GM23338 (cell line): ENCODE measurements at regions not wholly inside any gene's neighbourhood (a gene's known extent, or its start where the extent isn't known, plus 50 kb on each side); places are given as distances from the start of the nearest gene placed in this dataset.

ENCODE experiments used
- ATAC-seq: fragments of 200-7000 bp; cut with Tn5 transposase; 3 replicates; pipeline ENCODE4 v1.9.1; 2020
- DNase-seq: peaks from one replicate; pipeline ENCODE4 v3.0.0-alpha.2; 2015; ENCODE audit warnings: low spot score
- H2AFZ ChIP-seq: fragments of 200-600 bp; sonication (generic); 2 replicates; pipeline ENCODE4 v1.8.0; 2016; ENCODE audit warnings: antibody characterized with exemption, mild to moderate bottlenecking, moderate library complexity
- H3F3A ChIP-seq: fragments of 200-600 bp; sonication (generic); replicated peaks from 2 replicates; pipeline ENCODE4 v1.8.0; 2017; ENCODE audit warnings: antibody characterized with exemption, mixed run types, low read depth
- H3K27ac ChIP-seq: fragments of 200-600 bp; sonication (generic); 2 replicates; pipeline ENCODE4 v1.6.1; 2016; ENCODE audit warnings: low read depth
- H3K27me3 ChIP-seq: fragments of 200-600 bp; sonication (generic); 2 replicates; pipeline ENCODE4 v1.8.0; 2016; ENCODE audit warnings: mild to moderate bottlenecking, mixed run types, moderate library complexity; ENCODE audit not compliant: insufficient read depth
- H3K36me3 ChIP-seq: fragments of 200-600 bp; sonication (generic); 2 replicates; pipeline ENCODE4 v1.8.0; 2016; ENCODE audit warnings: mild to moderate bottlenecking; ENCODE audit not compliant: insufficient read depth
- H3K4me1 ChIP-seq: fragments of 200-600 bp; sonication (generic); 2 replicates; pipeline ENCODE4 v1.8.0; 2016; ENCODE audit warnings: mild to moderate bottlenecking, moderate library complexity; ENCODE audit not compliant: insufficient read depth
- H3K4me2 ChIP-seq: fragments of 200-600 bp; sonication (generic); 2 replicates; pipeline ENCODE4 v1.7.1; 2017; ENCODE audit warnings: mixed run types
- H3K4me3 ChIP-seq: fragments of 200-600 bp; sonication (generic); 2 replicates; pipeline ENCODE4 v1.6.1; 2016; ENCODE audit warnings: mixed run types
- H3K79me2 ChIP-seq: fragments of 200-600 bp; sonication (generic); replicated peaks from 2 replicates; pipeline ENCODE4 v1.8.0; 2017; ENCODE audit warnings: mild to moderate bottlenecking; ENCODE audit not compliant: insufficient read depth
- H3K9me2 ChIP-seq: fragments of 200-600 bp; sonication (generic); 2 replicates; pipeline ENCODE4 v1.8.0; 2017; ENCODE audit not compliant: insufficient read depth
- H4K20me1 ChIP-seq: fragments of 200-600 bp; sonication (generic); replicated peaks from 2 replicates; pipeline ENCODE4 v1.8.0; 2017; ENCODE audit warnings: mild to moderate bottlenecking; ENCODE audit not compliant: insufficient read depth
- H3K27ac Mint-ChIP-seq: 2 replicates; pipeline ENCODE4 v1.8.0; 2020; ENCODE audit warnings: inconsistent platforms, mild to moderate bottlenecking, moderate library complexity, mixed read lengths
- H3K27me3 Mint-ChIP-seq: 3 replicates; pipeline ENCODE4 v1.8.0; 2022; ENCODE audit warnings: low read depth, mild to moderate bottlenecking, moderate library complexity, mixed read lengths, inconsistent platforms; ENCODE audit not compliant: insufficient read depth, poor library complexity
- H3K36me3 Mint-ChIP-seq: 3 replicates; pipeline ENCODE4 v1.8.0; 2021; ENCODE audit warnings: low read depth, mild to moderate bottlenecking, inconsistent platforms, moderate library complexity, mixed read lengths
- H3K4me1 Mint-ChIP-seq: 3 replicates; pipeline ENCODE4 v1.8.0; 2020; ENCODE audit warnings: mild to moderate bottlenecking, inconsistent platforms, mixed read lengths
- H3K4me3 Mint-ChIP-seq: 3 replicates; pipeline ENCODE4 v1.8.0; 2021; ENCODE audit warnings: moderate library complexity, mild to moderate bottlenecking, inconsistent platforms, mixed read lengths
- H3K9me3 Mint-ChIP-seq: 3 replicates; pipeline ENCODE4 v1.8.0; 2020; ENCODE audit warnings: moderate library complexity, mild to moderate bottlenecking, inconsistent platforms, mixed read lengths
- CREB1 ChIP-seq: fragments of 250-450 bp; sonication (Bioruptor Pico); IDR thresholded peaks from 2 replicates; pipeline ENCODE4 v1.5.0; 2020; ENCODE audit warnings: low read depth, mild to moderate bottlenecking, moderate library complexity
- ETS1 ChIP-seq: IDR thresholded peaks from 2 replicates; pipeline ENCODE4 v1.6.1; 2016; ENCODE audit warnings: antibody characterized with exemption
- EZH2phosphoT487 ChIP-seq: fragments of 200-600 bp; sonication (generic); IDR thresholded peaks from one replicate; pipeline ENCODE4 v1.8.1; 2018; ENCODE audit warnings: antibody characterized with exemption; ENCODE audit not compliant: unreplicated experiment
- JUNB ChIP-seq: IDR thresholded peaks from one replicate; pipeline ENCODE4 v1.6.1; 2016; ENCODE audit warnings: antibody characterized with exemption; ENCODE audit not compliant: unreplicated experiment
- NANOG ChIP-seq: IDR thresholded peaks from 2 replicates; pipeline ENCODE4 v1.6.1; 2016; ENCODE audit warnings: antibody characterized with exemption, borderline replicate concordance
- POLR2AphosphoS5 ChIP-seq: IDR thresholded peaks from 2 replicates; pipeline ENCODE4 v1.6.1; 2016; ENCODE audit warnings: antibody characterized with exemption, low read depth
- REST ChIP-seq: IDR thresholded peaks from one replicate; pipeline ENCODE4 v1.6.1; 2018; ENCODE audit warnings: antibody characterized with exemption; ENCODE audit not compliant: unreplicated experiment
- ZNF114 ChIP-seq: fragments of 250-450 bp; sonication (Bioruptor Pico); IDR thresholded peaks from 2 replicates; pipeline ENCODE4 v1.5.0; 2020; ENCODE audit warnings: mild to moderate bottlenecking, moderate library complexity
- ZNF331 ChIP-seq: fragments of 250-450 bp; sonication (Bioruptor Pico); IDR thresholded peaks from 2 replicates; pipeline ENCODE4 v1.5.0; 2020; ENCODE audit warnings: low read depth, mild to moderate bottlenecking, moderate library complexity
- TF ChIP-seq, protein P1 (sequence below): fragments of 250-450 bp; sonication (Bioruptor Pico); IDR thresholded peaks from 2 replicates; pipeline ENCODE4 v1.5.0; 2020; ENCODE audit warnings: mild to moderate bottlenecking, moderate library complexity
- TF ChIP-seq, protein P2 (sequence below), 2 experiments: fragments of 200-600 bp in 1 of 2; sonication (generic) in 1 of 2; conservative IDR thresholded peaks; 2 replicates each; pipeline versions ENCODE4 v1.5.1 to v1.6.1; 2016 to 2017; ENCODE audit warnings: antibody characterized with exemption in 2 of 2, low read depth in 2 of 2, mild to moderate bottlenecking in 2 of 2, moderate library complexity in 1 of 2

DNA sequence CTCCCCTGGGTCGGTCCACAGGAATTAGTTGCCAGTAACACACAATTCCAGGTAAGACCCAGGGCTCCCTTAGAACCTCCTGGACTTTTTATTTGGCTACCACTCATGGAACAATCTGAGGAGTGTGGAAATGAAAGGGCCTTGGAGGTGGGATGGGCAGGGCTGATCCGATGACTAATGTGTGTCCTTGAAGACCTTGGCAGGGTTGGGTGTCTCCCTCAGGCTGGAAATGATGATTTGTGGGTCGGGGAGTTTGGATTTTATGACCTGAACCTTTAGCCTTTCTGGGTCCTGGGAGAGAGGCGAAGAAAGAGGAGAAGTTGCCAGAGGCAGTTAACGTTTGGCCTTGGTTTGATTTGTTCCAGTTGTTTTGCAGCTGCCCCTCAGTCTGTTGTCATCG, 425.0 kb downstream of the MID1IP1 start (continued):
- TF ChIP-seq, protein P1, sequence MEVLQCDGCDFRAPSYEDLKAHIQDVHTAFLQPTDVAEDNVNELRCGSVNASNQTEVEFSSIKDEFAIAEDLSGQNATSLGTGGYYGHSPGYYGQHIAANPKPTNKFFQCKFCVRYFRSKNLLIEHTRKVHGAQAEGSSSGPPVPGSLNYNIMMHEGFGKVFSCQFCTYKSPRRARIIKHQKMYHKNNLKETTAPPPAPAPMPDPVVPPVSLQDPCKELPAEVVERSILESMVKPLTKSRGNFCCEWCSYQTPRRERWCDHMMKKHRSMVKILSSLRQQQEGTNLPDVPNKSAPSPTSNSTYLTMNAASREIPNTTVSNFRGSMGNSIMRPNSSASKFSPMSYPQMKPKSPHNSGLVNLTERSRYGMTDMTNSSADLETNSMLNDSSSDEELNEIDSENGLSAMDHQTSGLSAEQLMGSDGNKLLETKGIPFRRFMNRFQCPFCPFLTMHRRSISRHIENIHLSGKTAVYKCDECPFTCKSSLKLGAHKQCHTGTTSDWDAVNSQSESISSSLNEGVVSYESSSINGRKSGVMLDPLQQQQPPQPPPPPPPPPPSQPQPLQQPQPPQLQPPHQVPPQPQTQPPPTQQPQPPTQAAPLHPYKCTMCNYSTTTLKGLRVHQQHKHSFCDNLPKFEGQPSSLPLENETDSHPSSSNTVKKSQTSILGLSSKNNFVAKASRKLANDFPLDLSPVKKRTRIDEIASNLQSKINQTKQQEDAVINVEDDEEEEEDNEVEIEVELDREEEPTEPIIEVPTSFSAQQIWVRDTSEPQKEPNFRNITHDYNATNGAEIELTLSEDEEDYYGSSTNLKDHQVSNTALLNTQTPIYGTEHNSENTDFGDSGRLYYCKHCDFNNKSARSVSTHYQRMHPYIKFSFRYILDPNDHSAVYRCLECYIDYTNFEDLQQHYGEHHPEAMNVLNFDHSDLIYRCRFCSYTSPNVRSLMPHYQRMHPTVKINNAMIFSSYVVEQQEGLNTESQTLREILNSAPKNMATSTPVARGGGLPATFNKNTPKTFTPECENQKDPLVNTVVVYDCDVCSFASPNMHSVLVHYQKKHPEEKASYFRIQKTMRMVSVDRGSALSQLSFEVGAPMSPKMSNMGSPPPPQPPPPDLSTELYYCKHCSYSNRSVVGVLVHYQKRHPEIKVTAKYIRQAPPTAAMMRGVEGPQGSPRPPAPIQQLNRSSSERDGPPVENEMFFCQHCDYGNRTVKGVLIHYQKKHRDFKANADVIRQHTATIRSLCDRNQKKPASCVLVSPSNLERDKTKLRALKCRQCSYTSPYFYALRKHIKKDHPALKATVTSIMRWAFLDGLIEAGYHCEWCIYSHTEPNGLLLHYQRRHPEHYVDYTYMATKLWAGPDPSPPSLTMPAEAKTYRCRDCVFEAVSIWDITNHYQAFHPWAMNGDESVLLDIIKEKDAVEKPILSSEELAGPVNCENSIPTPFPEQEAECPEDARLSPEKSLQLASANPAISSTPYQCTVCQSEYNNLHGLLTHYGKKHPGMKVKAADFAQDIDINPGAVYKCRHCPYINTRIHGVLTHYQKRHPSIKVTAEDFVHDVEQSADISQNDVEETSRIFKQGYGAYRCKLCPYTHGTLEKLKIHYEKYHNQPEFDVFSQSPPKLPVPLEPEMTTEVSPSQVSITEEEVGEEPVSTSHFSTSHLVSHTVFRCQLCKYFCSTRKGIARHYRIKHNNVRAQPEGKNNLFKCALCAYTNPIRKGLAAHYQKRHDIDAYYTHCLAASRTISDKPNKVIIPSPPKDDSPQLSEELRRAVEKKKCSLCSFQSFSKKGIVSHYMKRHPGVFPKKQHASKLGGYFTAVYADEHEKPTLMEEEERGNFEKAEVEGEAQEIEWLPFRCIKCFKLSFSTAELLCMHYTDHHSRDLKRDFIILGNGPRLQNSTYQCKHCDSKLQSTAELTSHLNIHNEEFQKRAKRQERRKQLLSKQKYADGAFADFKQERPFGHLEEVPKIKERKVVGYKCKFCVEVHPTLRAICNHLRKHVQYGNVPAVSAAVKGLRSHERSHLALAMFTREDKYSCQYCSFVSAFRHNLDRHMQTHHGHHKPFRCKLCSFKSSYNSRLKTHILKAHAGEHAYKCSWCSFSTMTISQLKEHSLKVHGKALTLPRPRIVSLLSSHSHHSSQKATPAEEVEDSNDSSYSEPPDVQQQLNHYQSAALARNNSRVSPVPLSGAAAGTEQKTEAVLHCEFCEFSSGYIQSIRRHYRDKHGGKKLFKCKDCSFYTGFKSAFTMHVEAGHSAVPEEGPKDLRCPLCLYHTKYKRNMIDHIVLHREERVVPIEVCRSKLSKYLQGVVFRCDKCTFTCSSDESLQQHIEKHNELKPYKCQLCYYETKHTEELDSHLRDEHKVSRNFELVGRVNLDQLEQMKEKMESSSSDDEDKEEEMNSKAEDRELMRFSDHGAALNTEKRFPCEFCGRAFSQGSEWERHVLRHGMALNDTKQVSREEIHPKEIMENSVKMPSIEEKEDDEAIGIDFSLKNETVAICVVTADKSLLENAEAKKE (CRISPR knock-in tag) = no peak
- TF ChIP-seq EZH2phosphoT487 (no peak), POLR2AphosphoS5 (no peak)

DNA sequence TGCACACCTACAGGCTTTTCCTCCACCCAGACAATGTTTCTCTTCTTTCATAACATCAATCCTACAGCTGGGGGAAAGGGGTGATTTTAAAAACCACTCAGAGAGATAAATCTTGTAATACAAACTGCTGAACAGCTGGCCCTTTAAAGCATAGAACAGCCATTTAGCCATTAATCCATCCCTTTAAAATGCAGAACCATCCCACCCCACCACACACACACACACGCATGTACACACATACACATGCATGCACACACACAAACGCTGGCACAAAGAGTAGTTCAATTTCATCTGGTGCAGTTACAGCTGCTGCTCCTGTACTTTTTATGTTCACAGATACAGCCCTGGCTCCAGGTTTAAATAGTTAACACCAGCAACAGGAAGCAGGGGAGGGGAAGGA, 426.1 kb downstream of the MID1IP1 start:
- DNase-seq (no peak), ATAC-seq (no peak)
- Mint-ChIP-seq H3K27ac (no peak overlapping the region), H3K4me1 (peaks cover 5% of the 10 kb centered on the region; the same call in 2 of the 3 replicates), H3K36me3 (no peaks in the 10 kb centered on the region), H3K4me3 (no peak overlapping the region), H3K27me3 (peaks cover under 1% of the 10 kb centered on the region), H3K9me3 (no peaks in the 10 kb centered on the region)
- Histone ChIP-seq H3K79me2 (no peaks in the 10 kb centered on the region), H2AFZ (no peak overlapping the region), H4K20me1 (no peaks in the 10 kb centered on the region), H3K4me2 (no peak overlapping the region), H3K27me3 (no peaks in the 10 kb centered on the region), H3K4me3 (no peak overlapping the region), H3K9me2 (no peaks in the 10 kb centered on the region), H3K36me3 (no peaks in the 10 kb centered on the region), H3F3A (no peaks in the 10 kb centered on the region), H3K4me1 (no peaks in the 10 kb centered on the region), H3K27ac (no peak overlapping the region)
- TF ChIP-seq JUNB = no peak
- no peak for TF ChIP-seq REST
- no peak for TF ChIP-seq ZNF331
- TF ChIP-seq ETS1 = no peak
- no peak for TF ChIP-seq ZNF114 (CRISPR knock-in tag)
- no peak for TF ChIP-seq NANOG
- TF ChIP-seq, protein P2, sequence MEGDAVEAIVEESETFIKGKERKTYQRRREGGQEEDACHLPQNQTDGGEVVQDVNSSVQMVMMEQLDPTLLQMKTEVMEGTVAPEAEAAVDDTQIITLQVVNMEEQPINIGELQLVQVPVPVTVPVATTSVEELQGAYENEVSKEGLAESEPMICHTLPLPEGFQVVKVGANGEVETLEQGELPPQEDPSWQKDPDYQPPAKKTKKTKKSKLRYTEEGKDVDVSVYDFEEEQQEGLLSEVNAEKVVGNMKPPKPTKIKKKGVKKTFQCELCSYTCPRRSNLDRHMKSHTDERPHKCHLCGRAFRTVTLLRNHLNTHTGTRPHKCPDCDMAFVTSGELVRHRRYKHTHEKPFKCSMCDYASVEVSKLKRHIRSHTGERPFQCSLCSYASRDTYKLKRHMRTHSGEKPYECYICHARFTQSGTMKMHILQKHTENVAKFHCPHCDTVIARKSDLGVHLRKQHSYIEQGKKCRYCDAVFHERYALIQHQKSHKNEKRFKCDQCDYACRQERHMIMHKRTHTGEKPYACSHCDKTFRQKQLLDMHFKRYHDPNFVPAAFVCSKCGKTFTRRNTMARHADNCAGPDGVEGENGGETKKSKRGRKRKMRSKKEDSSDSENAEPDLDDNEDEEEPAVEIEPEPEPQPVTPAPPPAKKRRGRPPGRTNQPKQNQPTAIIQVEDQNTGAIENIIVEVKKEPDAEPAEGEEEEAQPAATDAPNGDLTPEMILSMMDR (conservative IDR thresholded peaks at IDR 0.05; ENCODE audit: low read depth in 2 of 2) = no peak
- no peak for TF ChIP-seq CREB1 (CRISPR knock-in tag)
